HG02759 (cell line): ENCODE measurements at regions not wholly inside any gene's neighbourhood (a gene's known extent, or its start where the extent isn't known, plus 50 kb on each side); places are given as distances from the start of the nearest gene placed in this dataset.

Experiments
- ATAC-seq: cut with Tn5 transposase; IDR thresholded peaks from one replicate; pipeline ENCODE4 v1.9.1; 2021; ENCODE audit warnings: mild to moderate bottlenecking, moderate library complexity; ENCODE audit not compliant: unreplicated experiment

DNA sequence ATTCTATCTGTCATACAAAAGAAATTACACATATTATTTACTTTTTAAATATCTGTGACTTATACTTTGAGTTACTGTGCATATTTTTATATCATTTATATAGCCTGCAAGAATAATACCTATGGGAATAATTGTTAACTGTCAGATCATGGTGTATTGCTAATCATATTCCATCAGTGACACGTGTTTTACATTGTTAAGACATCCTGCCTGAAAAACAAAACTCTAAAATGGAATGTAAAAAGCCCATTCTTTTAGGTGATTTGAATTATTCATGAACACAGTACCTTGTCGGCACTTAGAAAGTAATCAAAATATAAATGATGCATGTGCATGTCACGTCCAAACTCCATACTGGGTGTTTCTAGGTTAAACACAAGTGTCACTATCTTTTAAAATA lies 533.8 kb upstream of the PCDH9 start:
- no peak for ATAC-seq

DNA sequence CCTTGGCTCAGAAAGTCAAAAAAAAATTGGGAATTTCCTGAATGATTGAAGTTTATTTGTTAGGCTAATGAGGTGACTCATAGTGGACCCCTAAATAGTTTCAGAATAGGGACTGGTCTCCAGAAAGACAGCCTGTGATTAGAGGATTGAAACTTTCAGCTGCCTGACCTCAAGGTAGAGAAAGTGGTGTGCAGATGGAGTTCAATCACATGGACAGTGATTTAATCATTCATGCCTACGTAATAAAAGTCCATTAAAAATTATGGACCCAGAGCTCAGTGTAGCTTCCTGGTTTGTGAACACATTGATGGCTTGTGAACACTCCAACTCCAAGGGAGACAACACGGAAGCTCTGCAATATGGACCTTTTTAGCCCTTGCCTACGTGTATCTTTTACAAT lies 533.2 kb upstream of the PCDH9 start:
- no peak for ATAC-seq

DNA sequence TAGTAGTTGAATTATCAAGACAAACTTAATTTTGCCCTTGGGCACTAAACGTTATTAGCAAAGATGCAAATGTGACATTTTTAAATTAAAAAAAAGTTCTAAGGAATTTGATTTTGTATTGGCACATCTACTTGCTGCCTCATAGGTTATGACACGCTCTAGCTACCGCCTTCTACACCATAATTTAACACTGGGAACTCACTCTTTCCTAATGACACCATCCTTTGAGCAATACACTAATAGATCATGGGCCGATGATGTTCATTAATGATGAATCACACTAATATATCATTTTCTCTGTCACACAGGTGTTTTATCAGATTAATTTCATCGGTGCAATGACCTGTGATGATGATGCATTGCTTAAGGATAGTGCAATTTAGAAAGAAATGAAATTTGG lies 528.8 kb upstream of the PCDH9 start:
- no peak for ATAC-seq

DNA sequence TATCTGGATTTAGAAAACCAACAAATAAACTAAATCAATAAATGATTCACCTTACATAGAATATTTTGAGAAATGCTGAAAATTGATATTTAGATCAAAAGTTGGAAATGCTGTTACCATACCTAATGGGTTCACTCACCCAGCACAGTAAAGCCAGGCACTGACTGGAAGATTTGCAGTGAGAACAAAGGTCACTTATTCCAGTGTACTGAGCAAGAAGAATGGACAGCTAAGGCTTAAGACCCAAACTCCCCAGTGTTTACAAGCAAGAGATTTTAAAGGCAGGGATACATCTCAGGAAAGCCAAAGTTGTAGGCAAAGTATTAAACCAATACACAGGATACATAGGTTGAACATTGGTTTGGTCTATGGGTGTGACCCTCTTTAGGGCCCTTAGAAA lies 523.9 kb upstream of the PCDH9 start:
- ATAC-seq: no peak

DNA sequence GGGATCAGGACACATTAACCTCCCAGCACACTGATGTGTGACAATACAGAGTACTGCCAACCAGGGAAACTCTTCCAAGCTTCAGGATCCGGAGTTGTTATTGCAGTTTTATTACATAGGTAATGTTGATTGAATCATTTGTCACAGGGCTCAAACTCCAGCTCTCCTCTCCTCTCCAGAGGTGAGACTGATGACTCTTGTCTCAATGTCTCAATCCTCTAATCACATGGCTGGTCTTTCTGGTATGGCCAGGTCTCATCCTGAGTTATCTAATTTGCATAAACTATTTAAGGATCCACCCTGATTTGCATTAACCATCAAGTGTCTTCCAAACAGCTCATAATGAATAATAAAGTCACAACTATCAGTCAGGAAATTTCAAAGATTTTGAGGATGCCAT lies 522.6 kb upstream of the PCDH9 start:
- ATAC-seq: no peak

DNA sequence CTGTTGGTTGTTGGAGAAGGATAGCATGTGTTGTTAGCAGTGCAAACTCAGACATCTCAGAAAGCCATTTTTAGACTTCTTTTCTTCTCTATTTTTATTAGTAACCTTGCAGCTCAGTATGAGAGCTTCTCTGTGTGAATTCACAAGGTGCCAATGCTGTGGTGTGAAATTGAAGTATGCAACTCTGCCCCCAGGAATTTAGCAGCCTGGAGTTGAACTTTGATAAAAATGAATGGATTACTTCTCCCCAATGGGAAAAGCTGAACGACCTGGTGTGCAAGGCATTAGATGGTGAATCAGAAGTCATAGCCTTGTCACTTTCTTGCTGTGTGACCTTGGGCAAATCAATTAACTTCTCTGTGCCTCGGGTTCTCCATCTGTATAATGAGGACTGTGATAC lies 512.3 kb upstream of the PCDH9 start:
- no peak for ATAC-seq

DNA sequence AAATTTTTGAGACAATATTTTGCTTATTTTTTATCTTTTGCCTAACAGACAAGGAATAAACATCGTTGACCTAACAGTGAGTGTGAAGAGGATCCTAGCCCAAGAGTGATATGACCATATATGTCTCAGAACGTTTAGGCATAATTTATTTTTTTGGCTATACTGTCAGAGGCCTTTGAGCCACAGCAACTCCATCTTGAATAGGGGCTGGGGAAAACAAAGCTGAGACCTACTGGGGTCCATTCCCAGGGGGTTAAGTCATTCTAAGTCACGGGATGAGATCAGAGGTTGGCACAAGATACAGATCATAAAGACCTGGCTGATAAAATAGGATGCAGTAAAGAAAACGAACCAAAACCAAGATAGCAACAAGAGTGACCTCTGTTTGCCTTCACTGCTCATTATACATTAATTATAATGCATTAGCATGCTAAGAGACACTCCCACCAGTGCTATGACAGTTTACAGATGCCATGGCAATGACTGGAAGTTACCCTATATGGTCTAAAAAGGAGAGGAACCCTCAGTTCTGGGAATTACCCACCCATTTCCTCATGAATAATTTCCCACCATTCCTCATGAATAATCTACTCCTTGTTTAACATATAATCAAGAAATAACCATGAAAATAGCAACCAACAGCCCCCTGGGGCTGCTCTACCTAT lies 510.9 kb upstream of the PCDH9 start:
- ATAC-seq: no peak

DNA sequence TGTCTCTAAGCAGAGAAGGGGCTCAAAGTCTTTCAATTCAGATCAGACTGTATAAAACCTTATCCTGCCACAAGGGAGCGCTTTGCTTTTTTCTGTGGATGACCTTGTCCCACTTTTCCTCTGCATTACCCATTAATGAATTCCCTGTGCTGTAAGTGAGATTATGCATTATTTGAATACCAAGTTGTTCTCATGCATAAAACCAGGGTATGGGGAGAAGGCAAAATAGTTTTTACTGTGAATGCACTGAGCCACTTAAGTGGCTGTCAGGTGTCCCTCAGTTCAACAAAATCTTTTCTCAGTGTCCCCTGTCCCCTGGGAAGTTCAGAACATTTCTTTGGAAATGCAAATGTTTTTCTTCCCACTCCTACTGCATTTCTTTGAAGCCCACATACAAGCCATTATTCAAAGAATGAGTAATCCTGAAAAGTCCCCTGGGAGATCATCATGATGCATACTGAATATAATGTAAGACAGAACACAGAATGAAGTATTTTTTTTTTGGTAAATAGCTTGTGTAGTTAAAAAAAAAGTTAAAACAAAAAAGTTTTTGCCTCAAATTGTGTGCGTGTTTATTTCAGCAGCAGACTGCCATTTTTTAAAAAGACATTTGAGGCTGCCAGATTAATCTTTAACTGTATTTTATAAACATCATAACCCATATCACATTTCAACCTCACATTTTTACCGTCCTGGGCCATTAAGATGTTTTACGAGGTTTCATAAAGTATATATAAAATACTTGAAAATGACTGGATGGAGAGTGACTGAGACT lies 506.7 kb upstream of the PCDH9 start:
- ATAC-seq: no peak

DNA sequence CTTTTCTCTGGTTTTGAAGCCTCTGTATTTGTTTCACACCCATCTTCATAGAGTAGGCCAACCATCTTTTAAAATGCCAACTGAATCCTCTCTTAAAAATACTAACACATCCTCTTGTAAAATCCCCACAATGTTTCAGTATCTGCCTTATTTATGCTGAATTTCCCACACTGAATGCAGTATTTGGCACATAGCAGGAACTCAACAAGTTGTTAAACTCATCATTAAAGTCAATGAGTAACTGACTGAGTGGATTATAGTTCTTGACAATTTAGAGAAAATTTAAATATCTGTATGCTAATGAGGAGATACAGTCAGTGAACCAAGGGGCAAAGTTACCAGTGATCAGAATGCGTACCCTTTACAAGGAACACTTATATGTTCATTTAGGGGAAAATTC lies 505.5 kb upstream of the PCDH9 start:
- ATAC-seq: no peak

DNA sequence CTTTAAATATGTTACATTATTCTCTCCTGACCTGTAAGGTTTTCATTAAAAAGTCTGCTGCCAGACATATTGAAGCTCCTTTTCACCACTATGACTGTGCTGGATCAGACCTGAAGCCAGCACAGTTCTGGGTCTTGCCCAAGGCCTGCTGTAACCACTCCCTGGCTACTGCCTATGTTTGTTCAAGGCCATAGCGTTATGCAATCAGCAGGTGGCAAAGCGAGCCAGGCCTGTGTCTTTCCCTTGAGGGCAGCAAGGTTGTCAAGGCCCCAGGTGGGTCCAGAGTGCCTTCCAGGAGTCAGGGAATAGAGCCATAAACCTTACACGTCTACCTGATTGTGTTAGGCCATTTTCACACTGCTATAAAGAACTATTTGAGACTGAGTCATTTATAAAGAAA lies 496.8 kb upstream of the PCDH9 start:
- no peak for ATAC-seq

DNA sequence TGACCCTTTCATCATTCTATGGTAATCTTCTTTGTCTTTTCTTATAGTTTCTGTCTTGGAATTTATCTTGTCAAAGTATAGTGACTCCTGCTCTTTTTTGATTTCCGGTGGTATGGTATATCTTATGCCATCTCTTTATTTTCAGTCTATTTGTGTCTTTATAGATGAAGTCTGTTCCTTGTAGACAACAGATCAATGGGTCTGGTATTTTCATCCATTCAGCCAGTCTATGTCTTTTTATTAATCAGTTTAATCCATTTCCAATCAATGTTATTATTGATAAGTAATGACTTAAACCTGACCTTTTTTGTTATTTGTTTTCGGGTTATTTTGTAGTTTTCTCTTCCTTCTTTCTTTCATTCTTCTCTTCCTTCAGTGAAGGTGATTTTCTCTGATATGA lies 495.9 kb upstream of the PCDH9 start:
- ATAC-seq: no peak

DNA sequence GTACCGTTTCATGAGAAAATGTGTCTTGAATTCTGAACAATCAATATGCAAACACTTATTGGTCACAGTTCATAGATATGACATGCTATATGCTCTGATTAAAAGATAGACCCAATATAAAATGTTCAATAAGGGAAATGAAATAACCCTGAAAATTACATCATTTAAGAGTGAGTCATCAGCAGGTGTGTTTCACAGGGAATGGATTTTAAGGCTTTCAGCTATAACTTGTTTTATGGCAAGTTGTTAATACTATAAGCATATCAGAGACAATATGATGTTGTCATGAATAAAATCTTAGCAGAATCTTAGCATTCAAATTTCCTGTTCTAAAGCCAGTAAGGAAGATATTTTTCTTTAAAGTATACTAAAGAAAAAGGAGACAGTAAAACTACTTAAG lies 483.4 kb upstream of the PCDH9 start:
- ATAC-seq: no peak

- no peak for ATAC-seq
These were observed 466.6 kb upstream of the PCDH9 start for GRCh38 chr13:67696775-67697174.

DNA sequence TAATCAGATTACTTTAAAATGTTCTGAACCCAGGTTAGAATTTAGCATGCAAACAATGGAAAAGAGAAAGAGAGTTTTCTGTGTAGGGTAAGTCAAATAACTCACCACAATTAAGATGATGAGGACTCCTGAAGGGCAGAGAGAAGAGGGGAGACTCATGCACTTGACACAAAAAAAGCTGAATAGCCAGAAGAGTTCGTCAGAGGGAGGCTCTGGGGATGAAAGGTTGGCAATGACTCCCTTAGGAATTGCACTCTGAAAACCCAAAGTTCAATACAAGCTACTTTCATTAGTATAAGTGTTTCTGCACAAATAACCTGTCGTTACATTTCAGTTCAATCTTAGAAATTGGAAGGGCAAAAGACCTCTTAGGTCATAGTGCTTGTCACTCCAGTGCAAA lies 434.4 kb upstream of the PCDH9 start:
- no peak for ATAC-seq

DNA sequence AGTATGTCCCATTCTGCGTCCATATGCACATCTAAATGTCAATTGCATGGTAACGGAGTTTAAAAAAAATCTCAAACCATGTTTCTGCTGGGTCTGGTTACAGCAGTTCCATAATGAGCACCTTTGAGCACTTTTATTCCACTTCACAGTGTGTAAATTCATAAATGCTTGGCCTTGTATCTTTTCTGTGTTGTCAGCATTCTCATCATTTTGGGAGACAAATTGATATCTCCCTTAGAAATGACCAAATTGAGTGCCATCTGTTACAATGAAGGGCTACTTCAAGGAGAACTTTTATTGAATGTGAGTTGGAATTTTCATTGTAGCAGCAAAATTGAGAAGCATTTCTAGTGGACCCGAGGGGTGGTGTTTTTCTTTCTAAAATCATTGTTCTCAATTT lies 432.9 kb upstream of the PCDH9 start:
- ATAC-seq: no peak

DNA sequence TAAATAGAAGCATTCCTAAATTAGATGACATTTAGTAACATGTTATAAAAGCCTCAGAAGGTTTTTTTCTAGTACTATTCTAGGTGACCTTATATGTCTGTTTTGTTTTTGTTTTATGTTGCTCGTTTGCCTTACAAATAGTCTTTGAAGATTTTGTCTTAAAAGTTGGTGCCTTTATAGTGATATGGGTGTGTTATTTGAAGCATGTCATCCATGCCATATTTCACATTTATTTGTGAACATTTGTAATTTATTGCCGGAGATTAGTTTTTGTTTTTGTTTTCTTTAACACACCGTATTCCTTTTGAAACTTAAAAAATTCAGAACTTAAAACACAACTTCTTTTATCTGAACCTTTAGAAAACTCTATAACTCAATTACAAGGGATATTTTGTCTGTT lies 422.8 kb upstream of the PCDH9 start:
- ATAC-seq: no peak

DNA sequence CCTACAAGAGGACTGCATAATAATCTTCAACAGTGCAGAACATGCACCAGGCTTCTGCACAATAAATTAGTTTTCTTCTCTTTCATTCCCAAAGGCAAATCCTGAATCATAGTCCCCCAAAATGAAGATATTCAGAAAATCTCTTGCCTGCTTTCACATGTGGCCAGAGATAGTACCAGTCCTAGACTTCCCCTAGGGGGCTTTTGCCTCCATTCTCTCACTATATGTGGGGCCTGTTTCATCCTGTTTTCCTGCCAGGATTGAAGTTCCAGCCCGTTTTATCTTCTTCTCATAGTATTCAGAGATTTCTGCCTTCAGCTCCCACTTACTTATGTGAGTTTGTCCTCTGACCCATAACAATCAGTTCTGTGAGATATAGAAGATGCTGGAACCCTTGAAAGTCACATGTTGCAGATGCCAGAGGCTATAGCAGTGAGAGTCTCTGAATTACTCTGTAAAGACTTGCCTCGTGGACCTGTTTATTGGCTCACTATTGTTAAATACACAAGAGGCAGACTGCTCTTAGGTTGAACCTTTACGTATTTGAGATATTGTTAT lies 421.9 kb upstream of the PCDH9 start:
- no peak for ATAC-seq

DNA sequence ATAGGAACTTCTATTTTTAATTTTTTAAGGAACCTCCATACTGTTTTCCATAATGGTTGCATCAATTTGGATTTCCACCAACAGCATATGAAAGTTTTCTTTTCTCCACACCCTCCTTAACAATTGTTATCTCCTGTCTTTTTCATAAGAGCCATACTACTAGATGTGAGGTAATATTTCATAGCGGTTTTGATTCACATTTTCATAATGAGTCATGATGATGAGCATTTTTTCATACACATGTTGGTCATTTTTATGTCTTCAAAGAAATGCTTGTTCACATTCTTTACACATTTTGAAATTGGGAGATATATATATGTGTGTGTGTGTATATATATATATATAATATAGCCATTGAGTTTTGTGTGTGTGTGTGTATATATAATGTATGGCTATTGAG lies 420.3 kb upstream of the PCDH9 start:
- ATAC-seq: no peak

- no peak for ATAC-seq
These were observed 415.8 kb upstream of the PCDH9 start for GRCh38 chr13:67645874-67646467.

DNA sequence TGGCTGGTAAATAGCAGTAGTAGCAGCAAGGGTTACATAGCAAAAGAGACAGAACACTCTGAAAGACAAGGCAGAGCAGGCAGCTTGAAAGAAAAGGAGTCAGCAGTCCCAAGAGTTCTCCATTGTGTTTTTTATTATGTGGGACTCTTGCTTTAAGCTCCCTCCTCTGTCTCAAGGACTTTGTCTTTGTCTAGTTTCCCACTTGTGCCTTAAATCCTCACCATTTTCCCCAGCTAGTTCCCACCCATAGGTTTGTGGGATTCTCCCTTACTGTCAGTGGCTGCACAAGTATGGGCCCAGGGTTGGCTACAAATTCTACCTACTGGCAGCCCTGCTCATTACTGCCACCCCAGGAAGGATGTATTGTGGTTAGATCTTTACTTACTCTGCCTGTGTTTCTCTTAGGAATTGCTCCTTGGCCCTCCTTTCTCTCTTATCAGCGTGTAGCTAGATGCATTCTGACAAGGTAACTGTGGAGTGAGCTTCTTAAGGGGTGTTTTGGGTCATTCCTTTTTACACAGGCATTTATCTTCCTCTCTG lies 413.4 kb upstream of the PCDH9 start:
- ATAC-seq: no peak

- no peak for ATAC-seq
These were observed 412.5 kb upstream of the PCDH9 start for GRCh38 chr13:67642657-67643056.

DNA sequence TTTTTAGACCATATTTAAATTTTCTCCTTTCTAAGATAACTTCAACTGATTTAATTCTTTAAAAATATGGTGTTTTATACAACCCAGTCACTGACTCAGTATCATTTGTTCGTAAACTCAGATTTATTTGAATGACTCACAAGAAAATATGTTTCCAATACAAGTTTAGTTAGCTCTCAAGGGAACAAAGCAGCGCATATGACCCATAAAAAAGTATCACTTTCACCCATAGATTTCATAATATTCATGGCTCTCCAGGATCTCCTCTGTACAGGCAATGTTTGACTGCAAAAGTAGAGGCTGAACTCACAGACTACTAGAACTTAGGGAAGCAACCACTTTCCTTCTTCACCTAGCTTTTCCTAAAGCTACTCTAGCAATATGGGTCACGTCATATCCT lies 405.6 kb upstream of the PCDH9 start:
- ATAC-seq: no peak
